ENCODE measurements at regions not wholly inside any gene's neighbourhood (a gene's known extent, or its start where the extent isn't known, plus 50 kb on each side); places are given as distances from the start of the nearest gene placed in this dataset.

DNA sequence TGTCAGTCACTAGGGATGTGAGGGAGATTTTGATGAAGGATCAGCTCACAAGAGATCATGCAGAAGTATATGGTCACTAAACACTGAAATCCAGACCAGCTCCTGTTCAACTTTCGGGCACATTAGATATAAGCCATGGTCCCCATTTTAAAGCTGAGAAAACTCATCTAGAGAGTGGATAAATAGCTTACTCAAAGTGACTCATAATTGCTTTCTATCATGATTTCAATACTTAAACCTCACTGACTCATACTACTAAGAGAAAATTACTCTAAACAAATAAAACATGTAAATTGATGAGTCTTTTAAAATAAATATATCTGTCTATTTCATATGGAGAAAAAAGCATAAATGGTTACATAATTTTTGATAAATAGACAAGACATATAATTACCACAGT is 567.7 kb downstream of the TLR4 start:
- Mint-ChIP-seq H3K36me3 (ENCODE audit: low read depth) (no peaks in the 10 kb centered on the region), H3K27ac (no peak overlapping the region), H3K9me3 (no peaks in the 10 kb centered on the region)

DNA sequence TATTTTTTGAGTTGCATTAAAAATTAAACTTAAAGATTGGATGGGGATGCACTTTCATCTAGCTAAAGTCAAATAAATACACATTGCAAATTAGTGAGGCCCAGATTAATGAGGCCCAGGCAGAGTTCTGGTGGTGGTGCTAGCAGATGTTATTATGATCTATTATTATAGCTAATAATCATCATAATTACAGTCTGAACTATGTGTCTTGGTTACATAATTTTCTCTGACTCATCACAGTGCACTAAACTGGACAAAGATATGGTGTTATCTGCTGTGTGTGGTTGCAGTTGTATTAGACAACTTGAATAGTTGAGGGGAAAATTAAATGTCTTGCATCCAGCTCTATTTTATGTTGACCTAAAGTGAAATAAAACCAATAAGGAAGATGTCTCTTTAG is 568.8 kb downstream of the TLR4 start:
- DNase-seq (ENCODE audit: low spot score) = no peak
- H3K4me1 Mint-ChIP-seq (ENCODE audit: low read depth) = no peaks in the 10 kb centered on the region
- H3K9me3 Mint-ChIP-seq = no peaks in the 10 kb centered on the region
- H3K4me3 Mint-ChIP-seq (ENCODE audit: low read depth) = no peak overlapping the region
- intact Hi-C loops (cut with micrococcal nuclease) = no loop called here
- no peaks in the 10 kb centered on the region for H3K36me3 Mint-ChIP-seq (ENCODE audit: low read depth)
- H3K27me3 Mint-ChIP-seq (ENCODE audit: low read depth) = no peaks in the 10 kb centered on the region
- H3K27ac Mint-ChIP-seq = no peak overlapping the region

More for the DNA sequence above, 567.7 kb downstream of the TLR4 start:
- Mint-ChIP-seq H3K4me3 (ENCODE audit: low read depth) (no peak overlapping the region), H3K27me3 (ENCODE audit: low read depth) (no peaks in the 10 kb centered on the region), H3K4me1 (ENCODE audit: low read depth) (no peaks in the 10 kb centered on the region)
- intact Hi-C loops (cut with micrococcal nuclease) = no loop called here
- DNase-seq (ENCODE audit: low spot score) = no peak

DNA sequence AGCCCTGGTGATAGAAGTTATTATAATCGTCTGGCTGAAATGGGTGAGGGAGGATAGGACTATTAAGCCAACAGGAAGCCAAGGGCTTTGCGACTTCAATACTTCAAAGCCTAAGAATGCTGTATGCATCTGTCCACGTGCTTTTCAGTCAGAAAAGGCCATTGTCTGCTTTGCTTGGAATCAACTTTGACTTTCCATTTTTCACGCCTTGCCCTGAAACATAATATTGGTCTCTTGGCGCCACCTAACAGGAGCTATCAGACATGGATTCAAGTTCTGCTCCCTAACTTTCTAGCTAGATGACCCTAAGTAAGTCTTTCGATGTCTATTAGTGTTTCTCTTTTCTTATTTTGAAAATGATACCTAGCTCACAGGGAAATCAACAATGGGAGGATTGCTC is 572.6 kb downstream of the TLR4 start:
- no peaks in the 10 kb centered on the region for H3K4me1 Mint-ChIP-seq (ENCODE audit: low read depth)
- no peaks in the 10 kb centered on the region for H3K27me3 Mint-ChIP-seq (ENCODE audit: low read depth)
- no peak overlapping the region for H3K4me3 Mint-ChIP-seq (ENCODE audit: low read depth)
- H3K9me3 Mint-ChIP-seq = no peaks in the 10 kb centered on the region
- intact Hi-C loops (cut with micrococcal nuclease) = no loop called here
- no peaks in the 10 kb centered on the region for H3K36me3 Mint-ChIP-seq (ENCODE audit: low read depth)
- H3K27ac Mint-ChIP-seq = no peak overlapping the region
- DNase-seq (ENCODE audit: low spot score) = no peak

DNA sequence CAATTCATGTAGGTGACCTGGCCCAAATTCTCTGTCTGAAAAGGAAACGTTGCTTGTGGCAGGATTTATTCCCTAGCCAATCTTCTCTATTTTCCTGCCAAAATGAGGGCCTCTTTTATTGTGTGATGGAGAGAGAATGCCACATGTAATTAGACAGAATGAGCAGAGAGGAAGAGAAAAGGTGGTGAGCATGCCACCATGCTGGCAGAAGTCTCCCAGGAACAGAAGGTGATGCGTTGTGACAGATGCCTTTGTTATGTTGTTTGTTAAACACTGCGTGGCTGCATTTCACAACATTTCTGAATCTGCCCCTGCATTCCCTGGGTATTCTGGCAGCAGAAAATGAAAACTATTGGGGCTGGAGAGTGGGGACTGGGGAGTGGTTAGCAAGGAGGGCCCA is 577.6 kb downstream of the TLR4 start:
- no peak for DNase-seq (ENCODE audit: low spot score)
- no peak overlapping the region for H3K27ac Mint-ChIP-seq
- no peaks in the 10 kb centered on the region for H3K27me3 Mint-ChIP-seq (ENCODE audit: low read depth)
- no peak overlapping the region for H3K4me3 Mint-ChIP-seq (ENCODE audit: low read depth)
- H3K36me3 Mint-ChIP-seq (ENCODE audit: low read depth) = no peaks in the 10 kb centered on the region
- no peaks in the 10 kb centered on the region for H3K4me1 Mint-ChIP-seq (ENCODE audit: low read depth)
- no peaks in the 10 kb centered on the region for H3K9me3 Mint-ChIP-seq
- intact Hi-C loops (cut with micrococcal nuclease) = no loop called here

DNA sequence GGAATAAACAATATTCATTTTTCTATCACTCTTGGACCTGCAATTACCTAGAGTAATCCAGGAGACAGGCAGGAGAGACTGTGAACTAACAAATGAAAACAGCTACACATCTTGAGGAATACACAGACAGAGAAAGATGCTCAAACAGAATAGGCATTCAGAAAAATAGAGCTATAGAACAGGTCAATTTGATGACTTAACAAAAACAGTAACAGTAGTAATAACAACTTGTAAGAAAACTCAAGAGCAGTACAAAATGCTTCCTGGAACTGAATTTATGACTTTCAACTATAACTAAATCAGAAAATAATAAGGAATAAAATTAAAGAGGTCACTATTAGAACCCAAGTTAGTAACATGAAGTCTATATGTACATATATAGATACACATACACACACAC is 579.3 kb downstream of the TLR4 start:
- DNase-seq (ENCODE audit: low spot score) = no peak
- no peaks in the 10 kb centered on the region for H3K4me1 Mint-ChIP-seq (ENCODE audit: low read depth)
- H3K4me3 Mint-ChIP-seq (ENCODE audit: low read depth) = no peak overlapping the region
- H3K9me3 Mint-ChIP-seq = no peaks in the 10 kb centered on the region
- H3K27ac Mint-ChIP-seq = no peak overlapping the region
- H3K27me3 Mint-ChIP-seq (ENCODE audit: low read depth) = no peaks in the 10 kb centered on the region
- intact Hi-C loops (cut with micrococcal nuclease) = no loop called here
- no peaks in the 10 kb centered on the region for H3K36me3 Mint-ChIP-seq (ENCODE audit: low read depth)

DNA sequence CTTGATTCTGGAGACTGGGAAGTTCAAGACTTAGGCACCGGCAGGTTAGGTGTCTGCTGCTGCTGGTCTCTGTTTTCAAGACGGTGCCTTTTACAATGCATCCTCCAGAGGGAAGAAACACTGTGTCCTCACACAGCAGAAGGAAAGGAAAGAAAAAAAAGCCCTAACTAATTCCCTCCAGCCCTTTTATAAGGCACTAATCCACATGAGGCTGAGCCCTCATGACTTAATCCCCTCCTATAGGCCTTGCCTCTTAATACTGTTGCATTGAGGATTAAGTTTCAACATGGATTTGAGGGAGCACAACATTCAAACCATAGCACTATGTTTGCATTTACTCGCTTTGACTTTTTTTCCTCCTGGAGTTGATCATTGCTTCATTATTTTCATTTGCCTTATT is 585.9 kb downstream of the TLR4 start:
- H3K4me1 Mint-ChIP-seq (ENCODE audit: low read depth) = no peaks in the 10 kb centered on the region
- no peaks in the 10 kb centered on the region for H3K27me3 Mint-ChIP-seq (ENCODE audit: low read depth)
- H3K36me3 Mint-ChIP-seq (ENCODE audit: low read depth) = no peaks in the 10 kb centered on the region
- H3K27ac Mint-ChIP-seq = no peak overlapping the region
- no peak overlapping the region for H3K4me3 Mint-ChIP-seq (ENCODE audit: low read depth)
- intact Hi-C loops (cut with micrococcal nuclease) = no loop called here
- H3K9me3 Mint-ChIP-seq = no peaks in the 10 kb centered on the region
- DNase-seq (ENCODE audit: low spot score) = no peak

DNA sequence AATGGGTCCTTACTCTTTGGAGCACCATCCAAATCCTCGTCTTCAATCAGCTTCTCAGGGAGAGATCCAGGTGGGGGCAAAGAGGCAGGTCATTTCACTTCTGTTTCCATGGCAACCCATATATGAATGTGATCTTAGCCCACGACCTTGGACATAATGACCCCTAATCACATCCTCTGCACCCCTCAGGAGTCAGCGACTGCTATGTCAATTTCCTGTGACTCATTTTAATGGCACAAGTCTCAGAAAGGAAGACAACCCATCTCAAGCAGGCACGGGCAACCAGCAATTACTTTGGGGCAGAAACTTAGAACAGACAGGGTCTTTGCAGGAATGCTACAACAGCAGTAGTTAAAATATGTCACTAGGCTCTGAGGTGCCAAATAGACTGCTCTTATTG is 591.2 kb downstream of the TLR4 start:
- Mint-ChIP-seq H3K36me3 (ENCODE audit: low read depth) (no peaks in the 10 kb centered on the region), H3K27ac (no peak overlapping the region), H3K4me1 (ENCODE audit: low read depth) (no peaks in the 10 kb centered on the region), H3K27me3 (ENCODE audit: low read depth) (no peaks in the 10 kb centered on the region), H3K4me3 (ENCODE audit: low read depth) (no peak overlapping the region), H3K9me3 (no peaks in the 10 kb centered on the region)
- intact Hi-C loops (cut with micrococcal nuclease) = no loop called here
- DNase-seq (ENCODE audit: low spot score) = no peak

DNA sequence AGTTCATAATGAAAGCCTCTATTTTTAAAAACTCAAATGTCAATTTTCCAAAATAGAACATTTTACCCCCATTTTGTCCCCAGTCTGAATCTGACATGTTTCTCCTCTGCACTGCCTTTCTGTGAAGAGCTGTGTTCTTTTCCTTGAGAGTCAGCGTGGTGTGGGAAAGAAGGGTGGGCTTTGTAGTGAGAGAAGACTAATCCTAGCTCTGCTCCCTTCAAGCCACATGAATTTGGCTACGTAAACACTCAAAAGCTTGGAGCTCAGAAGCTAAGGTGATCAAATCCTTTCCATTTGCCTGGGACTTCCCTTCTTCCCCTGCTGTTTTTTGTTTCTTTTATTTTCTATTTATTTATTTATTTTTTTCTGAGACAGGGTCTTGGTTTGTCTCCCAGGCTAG is 598.5 kb downstream of the TLR4 start:
- intact Hi-C loops (cut with micrococcal nuclease) = no loop called here
- no peaks in the 10 kb centered on the region for H3K9me3 Mint-ChIP-seq
- no peak overlapping the region for H3K4me3 Mint-ChIP-seq (ENCODE audit: low read depth)
- no peak for DNase-seq (ENCODE audit: low spot score)
- no peaks in the 10 kb centered on the region for H3K27me3 Mint-ChIP-seq (ENCODE audit: low read depth)
- no peaks in the 10 kb centered on the region for H3K4me1 Mint-ChIP-seq (ENCODE audit: low read depth)
- no peaks in the 10 kb centered on the region for H3K36me3 Mint-ChIP-seq (ENCODE audit: low read depth)
- no peak overlapping the region for H3K27ac Mint-ChIP-seq

DNA sequence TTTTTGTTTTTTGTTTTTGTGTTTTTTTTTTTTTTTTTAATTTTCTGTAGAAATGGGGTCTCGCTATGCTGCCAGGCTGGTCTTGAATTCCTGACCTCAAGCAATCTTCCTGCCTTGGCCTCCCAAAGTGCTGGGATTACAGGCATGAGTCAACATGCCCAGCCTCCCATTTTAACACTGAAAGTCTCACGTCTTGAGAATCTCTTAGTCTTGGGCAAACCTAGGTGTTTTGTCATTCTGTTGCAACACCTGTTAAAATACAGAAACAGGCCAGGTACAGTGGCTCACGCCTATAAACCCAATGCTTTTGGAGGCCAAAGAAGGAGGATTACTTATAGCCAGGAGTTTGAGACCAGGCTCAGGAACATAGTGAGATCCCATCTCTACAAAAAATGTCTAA is 599.0 kb downstream of the TLR4 start:
- H3K4me3 Mint-ChIP-seq (ENCODE audit: low read depth) = no peak overlapping the region
- intact Hi-C loops (cut with micrococcal nuclease) = no loop called here

DNA sequence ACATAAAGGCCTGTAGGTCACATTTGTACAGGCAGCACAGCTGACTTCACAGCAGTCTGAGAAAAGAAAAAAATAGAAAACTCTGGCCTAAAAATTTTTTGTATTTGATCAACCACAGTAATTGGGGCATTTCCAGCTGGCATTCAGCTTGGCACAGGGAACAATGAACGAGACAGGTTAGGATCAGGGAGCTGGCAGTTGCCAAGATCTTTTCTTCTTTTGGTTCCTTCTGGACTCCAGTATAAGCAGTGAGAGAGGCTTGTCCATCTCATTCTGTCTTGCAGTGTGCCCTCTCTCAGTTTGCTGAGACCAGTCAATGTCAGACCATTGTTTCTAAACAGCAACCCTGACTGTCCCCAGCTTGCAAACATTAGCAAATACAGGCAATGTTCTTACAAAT is 601.1 kb downstream of the TLR4 start:
- no peaks in the 10 kb centered on the region for H3K36me3 Mint-ChIP-seq (ENCODE audit: low read depth)
- H3K27me3 Mint-ChIP-seq (ENCODE audit: low read depth) = no peaks in the 10 kb centered on the region
- no peaks in the 10 kb centered on the region for H3K9me3 Mint-ChIP-seq
- H3K4me3 Mint-ChIP-seq (ENCODE audit: low read depth) = no peak overlapping the region
- intact Hi-C loops (cut with micrococcal nuclease) = no loop called here
- no peaks in the 10 kb centered on the region for H3K4me1 Mint-ChIP-seq (ENCODE audit: low read depth)
- no peak overlapping the region for H3K27ac Mint-ChIP-seq
- no peak for DNase-seq (ENCODE audit: low spot score)

More for the DNA sequence above, 599.0 kb downstream of the TLR4 start:
- no peaks in the 10 kb centered on the region for H3K9me3 Mint-ChIP-seq
- no peaks in the 10 kb centered on the region for H3K36me3 Mint-ChIP-seq (ENCODE audit: low read depth)
- no peaks in the 10 kb centered on the region for H3K4me1 Mint-ChIP-seq (ENCODE audit: low read depth)
- no peak overlapping the region for H3K27ac Mint-ChIP-seq
- DNase-seq (ENCODE audit: low spot score) = no peak
- no peaks in the 10 kb centered on the region for H3K27me3 Mint-ChIP-seq (ENCODE audit: low read depth)

DNA sequence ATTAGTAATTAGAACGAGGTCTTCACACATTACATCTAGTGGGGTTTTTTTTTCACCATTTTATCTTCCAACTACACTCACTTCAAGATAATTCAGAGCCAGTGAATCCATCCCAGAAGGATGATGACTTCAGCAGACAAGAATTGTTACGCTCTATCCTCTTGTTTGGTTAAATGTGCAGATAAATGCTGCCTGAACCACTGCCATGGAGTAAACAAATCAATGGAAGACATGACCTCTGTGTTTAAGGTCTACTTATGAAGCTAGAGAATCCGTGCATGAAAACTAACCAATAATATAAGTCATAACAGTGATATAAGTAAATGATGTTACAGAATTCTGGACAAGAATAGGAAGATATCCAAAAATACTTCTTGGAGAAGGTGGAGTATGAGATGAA is 602.6 kb downstream of the TLR4 start:
- intact Hi-C loops (cut with micrococcal nuclease) = no loop called here
- no peak overlapping the region for H3K4me3 Mint-ChIP-seq (ENCODE audit: low read depth)
- H3K4me1 Mint-ChIP-seq (ENCODE audit: low read depth) = no peaks in the 10 kb centered on the region

DNA sequence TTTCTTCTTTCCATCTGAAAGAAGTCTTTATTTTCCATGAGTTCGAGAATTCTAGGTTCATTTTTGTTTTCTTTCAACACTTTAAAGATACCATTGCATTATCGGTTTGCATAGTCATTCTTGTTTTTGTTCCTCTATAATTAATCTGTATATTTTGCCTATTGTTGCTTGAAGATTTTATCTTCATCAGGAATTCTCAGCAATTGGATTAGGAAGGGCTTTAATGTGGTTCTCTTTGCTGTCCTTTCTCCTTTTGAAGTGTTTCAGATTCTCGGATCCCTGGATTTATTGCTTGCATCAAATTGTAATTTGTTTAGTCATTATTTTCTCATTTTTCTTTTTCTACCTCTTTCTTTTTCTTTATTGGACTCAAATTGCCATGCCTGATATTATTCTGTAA is 609.8 kb downstream of the TLR4 start:
- H3K36me3 Mint-ChIP-seq (ENCODE audit: low read depth) = no peaks in the 10 kb centered on the region
- no peak overlapping the region for H3K27ac Mint-ChIP-seq
- H3K4me1 Mint-ChIP-seq (ENCODE audit: low read depth) = no peaks in the 10 kb centered on the region
- DNase-seq (ENCODE audit: low spot score) = no peak
- H3K4me3 Mint-ChIP-seq (ENCODE audit: low read depth) = no peak overlapping the region
- intact Hi-C loops (cut with micrococcal nuclease) = no loop called here
- H3K9me3 Mint-ChIP-seq = no peaks in the 10 kb centered on the region
- no peaks in the 10 kb centered on the region for H3K27me3 Mint-ChIP-seq (ENCODE audit: low read depth)

More for the DNA sequence above, 602.6 kb downstream of the TLR4 start:
- DNase-seq (ENCODE audit: low spot score) = no peak
- H3K9me3 Mint-ChIP-seq = no peaks in the 10 kb centered on the region
- H3K27me3 Mint-ChIP-seq (ENCODE audit: low read depth) = no peaks in the 10 kb centered on the region
- no peak overlapping the region for H3K27ac Mint-ChIP-seq
- H3K36me3 Mint-ChIP-seq (ENCODE audit: low read depth) = no peaks in the 10 kb centered on the region

DNA sequence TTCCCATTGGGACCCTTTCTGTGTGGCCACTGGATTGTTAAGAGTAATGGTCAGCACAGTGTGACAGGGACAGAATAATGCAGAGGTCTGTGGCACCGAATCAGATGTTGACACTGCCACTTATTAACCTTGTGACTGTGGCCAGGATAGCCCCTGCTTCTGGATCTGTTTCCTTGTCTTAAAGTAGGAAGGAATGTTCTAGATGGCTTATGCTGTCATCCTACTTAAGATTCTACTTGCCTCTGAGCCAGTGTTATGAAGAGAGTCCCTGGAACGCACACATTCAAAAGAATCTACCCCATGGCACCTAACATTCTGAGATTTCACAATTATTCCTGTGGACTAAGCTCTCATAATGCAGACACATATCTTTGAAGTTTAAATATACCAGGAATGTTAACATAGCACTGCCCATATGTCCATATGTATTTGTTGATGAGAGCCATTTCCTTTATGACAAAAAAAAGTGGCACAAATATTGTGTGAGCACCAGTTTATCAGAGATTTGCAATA is 612.7 kb downstream of the TLR4 start:
- H3K36me3 Mint-ChIP-seq (ENCODE audit: low read depth) = no peaks in the 10 kb centered on the region
- H3K9me3 Mint-ChIP-seq = no peaks in the 10 kb centered on the region
- no peak overlapping the region for H3K27ac Mint-ChIP-seq
- H3K4me1 Mint-ChIP-seq (ENCODE audit: low read depth) = no peaks in the 10 kb centered on the region
- H3K27me3 Mint-ChIP-seq (ENCODE audit: low read depth) = no peaks in the 10 kb centered on the region
- intact Hi-C loops (cut with micrococcal nuclease) = no loop called here
- no peak for DNase-seq (ENCODE audit: low spot score)
- H3K4me3 Mint-ChIP-seq (ENCODE audit: low read depth) = no peak overlapping the region

DNA sequence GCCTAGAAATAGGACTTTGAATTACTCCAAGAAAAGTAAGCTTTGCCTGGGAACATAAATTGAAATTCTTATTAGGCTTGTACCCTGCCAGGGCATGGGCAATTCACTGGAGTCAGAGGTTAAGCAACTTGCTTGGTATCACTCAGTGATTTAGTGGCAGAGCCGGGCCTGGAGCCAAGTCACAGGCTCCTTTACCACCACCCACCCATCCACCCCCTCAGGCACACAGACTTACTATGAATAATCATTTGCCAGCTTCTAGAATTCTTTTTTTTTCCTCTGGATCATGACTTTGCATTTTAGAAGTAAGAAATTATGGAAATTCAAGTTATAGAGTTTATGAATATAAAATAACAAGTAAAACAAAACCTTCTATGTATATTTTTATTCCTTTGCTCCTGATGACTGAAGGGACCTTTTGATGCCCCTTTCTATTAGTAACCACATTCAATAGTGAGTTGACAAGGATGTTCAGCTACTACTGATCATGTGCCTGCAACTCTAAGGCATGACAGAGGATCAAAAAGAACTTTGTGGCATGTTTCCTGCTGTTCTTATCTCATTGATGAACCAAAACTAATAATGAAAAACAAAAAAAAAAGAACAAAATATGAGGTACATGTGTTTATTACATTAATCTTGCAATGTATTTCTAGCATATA is 614.7 kb downstream of the TLR4 start:
- H3K4me1 Mint-ChIP-seq (ENCODE audit: low read depth) = no peaks in the 10 kb centered on the region
- H3K36me3 Mint-ChIP-seq (ENCODE audit: low read depth) = no peaks in the 10 kb centered on the region
- no peak overlapping the region for H3K27ac Mint-ChIP-seq
- intact Hi-C loops (cut with micrococcal nuclease) = no loop called here
- H3K27me3 Mint-ChIP-seq (ENCODE audit: low read depth) = no peaks in the 10 kb centered on the region
- H3K9me3 Mint-ChIP-seq = no peaks in the 10 kb centered on the region
- H3K4me3 Mint-ChIP-seq (ENCODE audit: low read depth) = no peak overlapping the region
- no peak for DNase-seq (ENCODE audit: low spot score)
